Activated naive CD8-positive, alpha-beta T cell (primary cell): ENCODE measurements at regions not wholly inside any gene's neighbourhood (a gene's known extent, or its start where the extent isn't known, plus 50 kb on each side); places are given as distances from the start of the nearest gene placed in this dataset.
"Not testable (repeated sequence)": the region's sequence is repeated elsewhere in the genome, so short reads cannot be mapped to it uniquely, and the experiment has no call there.

Experiments used
- H3K27ac Mint-ChIP-seq: one replicate; pipeline ENCODE4 v1.8.0; 2021; ENCODE audit warnings: mixed read lengths
- H3K27me3 Mint-ChIP-seq: one replicate; pipeline ENCODE4 v1.8.0; 2021; ENCODE audit warnings: mixed read lengths
- H3K36me3 Mint-ChIP-seq: one replicate; pipeline ENCODE4 v1.8.0; 2021; ENCODE audit warnings: mixed read lengths
- H3K4me1 Mint-ChIP-seq: one replicate; pipeline ENCODE4 v1.8.0; 2021; ENCODE audit warnings: low read depth, mixed read lengths
- H3K4me3 Mint-ChIP-seq: one replicate; pipeline ENCODE4 v1.8.0; 2021; ENCODE audit warnings: mild to moderate bottlenecking, mixed read lengths
- H3K9me3 Mint-ChIP-seq: one replicate; pipeline ENCODE4 v1.8.0; 2021; ENCODE audit warnings: low read depth, mixed read lengths

GRCh38 chr16:62752854-62753253, 716.6 kb upstream of the CDH8 start:
- Mint-ChIP-seq H3K27me3 (no peaks in the 10 kb centered on the region), H3K9me3 (peaks cover 12% of the 10 kb centered on the region), H3K4me3 (no peak overlapping the region), H3K4me1 (no peaks in the 10 kb centered on the region), H3K36me3 (no peaks in the 10 kb centered on the region), H3K27ac (no peak overlapping the region)

GRCh38 chr16:62751218-62751617, 715.0 kb upstream of the CDH8 start:
- Mint-ChIP-seq H3K27me3 (no peaks in the 10 kb centered on the region), H3K9me3 (peaks cover 9% of the 10 kb centered on the region), H3K27ac (no peak overlapping the region), H3K4me1 (no peaks in the 10 kb centered on the region), H3K36me3 (no peaks in the 10 kb centered on the region), H3K4me3 (no peak overlapping the region)

- Mint-ChIP-seq H3K36me3 (peaks cover 2% of the 10 kb centered on the region), H3K4me1 (no peaks in the 10 kb centered on the region), H3K4me3 (no peak overlapping the region), H3K9me3 (peaks cover 47% of the 10 kb centered on the region), H3K27me3 (no peaks in the 10 kb centered on the region), H3K27ac (no peak overlapping the region)
Measured at GRCh38 chr16:62741692-62742091, 705.5 kb upstream of the CDH8 start.

GRCh38 chr16:62738666-62739460, 702.6 kb upstream of the CDH8 start:
- Mint-ChIP-seq H3K9me3 (peaks cover 35% of the 10 kb centered on the region), H3K4me1 (no peaks in the 10 kb centered on the region), H3K27ac (no peak overlapping the region), H3K27me3 (no peaks in the 10 kb centered on the region), H3K4me3 (no peak overlapping the region), H3K36me3 (peaks cover 2% of the 10 kb centered on the region)

- Mint-ChIP-seq H3K4me1 (no peaks in the 10 kb centered on the region), H3K4me3 (no peak overlapping the region), H3K9me3 (peaks cover 16% of the 10 kb centered on the region), H3K36me3 (no peaks in the 10 kb centered on the region), H3K27ac (no peak overlapping the region), H3K27me3 (no peaks in the 10 kb centered on the region)
Measured at GRCh38 chr16:62732092-62732491, 695.9 kb upstream of the CDH8 start.

- not testable (repeated sequence) for H3K4me3 Mint-ChIP-seq, H3K27ac Mint-ChIP-seq, H3K9me3 Mint-ChIP-seq, H3K36me3 Mint-ChIP-seq, H3K27me3 Mint-ChIP-seq, H3K4me1 Mint-ChIP-seq
Measured at GRCh38 chr16:62724670-62725269, 688.5 kb upstream of the CDH8 start.

- H3K4me1 Mint-ChIP-seq, result no peaks in the 10 kb centered on the region
- no peak overlapping the region for H3K4me3 Mint-ChIP-seq
- H3K36me3 Mint-ChIP-seq, result no peaks in the 10 kb centered on the region
- H3K9me3 Mint-ChIP-seq, result peaks cover 16% of the 10 kb centered on the region
- H3K27ac Mint-ChIP-seq, result no peak overlapping the region
- no peaks in the 10 kb centered on the region for H3K27me3 Mint-ChIP-seq
Measured at GRCh38 chr16:62720651-62721050, 684.4 kb upstream of the CDH8 start.

GRCh38 chr16:62717026-62717425, 680.8 kb upstream of the CDH8 start:
- Mint-ChIP-seq H3K9me3 (peaks cover 12% of the 10 kb centered on the region), H3K27me3 (no peaks in the 10 kb centered on the region), H3K27ac (no peak overlapping the region), H3K4me3 (no peak overlapping the region), H3K4me1 (no peaks in the 10 kb centered on the region), H3K36me3 (no peaks in the 10 kb centered on the region)

GRCh38 chr16:62715701-62716100, 679.5 kb upstream of the CDH8 start:
- no peak overlapping the region for H3K27ac Mint-ChIP-seq
- no peaks in the 10 kb centered on the region for H3K4me1 Mint-ChIP-seq
- no peak overlapping the region for H3K4me3 Mint-ChIP-seq
- H3K36me3 Mint-ChIP-seq, result no peaks in the 10 kb centered on the region
- H3K27me3 Mint-ChIP-seq, result no peaks in the 10 kb centered on the region
- peaks cover 12% of the 10 kb centered on the region for H3K9me3 Mint-ChIP-seq

GRCh38 chr16:62712566-62712965, 676.3 kb upstream of the CDH8 start:
- H3K36me3 Mint-ChIP-seq, result no peaks in the 10 kb centered on the region
- peaks cover 12% of the 10 kb centered on the region for H3K9me3 Mint-ChIP-seq
- H3K4me3 Mint-ChIP-seq, result no peak overlapping the region
- H3K27me3 Mint-ChIP-seq, result no peaks in the 10 kb centered on the region
- H3K27ac Mint-ChIP-seq, result no peak overlapping the region
- no peaks in the 10 kb centered on the region for H3K4me1 Mint-ChIP-seq

GRCh38 chr16:62711797-62712196, 675.6 kb upstream of the CDH8 start:
- Mint-ChIP-seq H3K36me3 (no peaks in the 10 kb centered on the region), H3K9me3 (peaks cover 15% of the 10 kb centered on the region), H3K27ac (no peak overlapping the region), H3K4me1 (no peaks in the 10 kb centered on the region), H3K4me3 (no peak overlapping the region), H3K27me3 (no peaks in the 10 kb centered on the region)

GRCh38 chr16:62709794-62710193, 673.6 kb upstream of the CDH8 start:
- no peaks in the 10 kb centered on the region for H3K27me3 Mint-ChIP-seq
- no peak overlapping the region for H3K27ac Mint-ChIP-seq
- peaks cover 10% of the 10 kb centered on the region for H3K9me3 Mint-ChIP-seq
- H3K36me3 Mint-ChIP-seq, result no peaks in the 10 kb centered on the region
- no peak overlapping the region for H3K4me3 Mint-ChIP-seq
- no peaks in the 10 kb centered on the region for H3K4me1 Mint-ChIP-seq

GRCh38 chr16:62701426-62701825, 665.2 kb upstream of the CDH8 start:
- no peak overlapping the region for H3K27ac Mint-ChIP-seq
- H3K4me3 Mint-ChIP-seq, result no peak overlapping the region
- H3K27me3 Mint-ChIP-seq, result no peaks in the 10 kb centered on the region
- H3K36me3 Mint-ChIP-seq, result no peaks in the 10 kb centered on the region
- peaks cover 10% of the 10 kb centered on the region for H3K9me3 Mint-ChIP-seq
- no peaks in the 10 kb centered on the region for H3K4me1 Mint-ChIP-seq

GRCh38 chr16:62700426-62701294, 664.4 kb upstream of the CDH8 start:
- Mint-ChIP-seq H3K4me1 (no peaks in the 10 kb centered on the region), H3K27ac (no peak overlapping the region), H3K9me3 (peaks cover 10% of the 10 kb centered on the region), H3K4me3 (no peak overlapping the region), H3K36me3 (no peaks in the 10 kb centered on the region), H3K27me3 (no peaks in the 10 kb centered on the region)

GRCh38 chr16:62692685-62693084, 656.4 kb upstream of the CDH8 start:
- no peaks in the 10 kb centered on the region for H3K36me3 Mint-ChIP-seq
- peaks cover 23% of the 10 kb centered on the region for H3K9me3 Mint-ChIP-seq
- H3K4me3 Mint-ChIP-seq, result no peak overlapping the region
- no peaks in the 10 kb centered on the region for H3K27me3 Mint-ChIP-seq
- H3K27ac Mint-ChIP-seq, result no peak overlapping the region
- H3K4me1 Mint-ChIP-seq, result no peaks in the 10 kb centered on the region
